Fibroblast of gingiva (primary cell): ENCODE measurements at regions not wholly inside any gene's neighbourhood (a gene's known extent, or its start where the extent isn't known, plus 50 kb on each side); places are given as distances from the start of the nearest gene placed in this dataset.

Experiments used
- DNase-seq: peaks from one replicate; pipeline ENCODE4 v3.0.0-alpha.2; 2011; ENCODE audit warnings: low read depth

- DNase-seq, result no peak
These were observed 110.1 kb upstream of the DPYD start for GRCh38 chr1:98030976-98031375.

- DNase-seq, result no peak
These were observed 109.6 kb upstream of the DPYD start for GRCh38 chr1:98030483-98030882.

GRCh38 chr1:98028800-98029199 lies 108.0 kb upstream of the DPYD start:
- DNase-seq, result no peak

- no peak for DNase-seq
These were observed 106.4 kb upstream of the DPYD start for GRCh38 chr1:98027103-98027705.

GRCh38 chr1:98025858-98026257 lies 105.0 kb upstream of the DPYD start:
- DNase-seq, result no peak

GRCh38 chr1:98021126-98021525 lies 100.3 kb upstream of the DPYD start:
- DNase-seq, result no peak

- no peak for DNase-seq
These were observed 98.9 kb upstream of the DPYD start for GRCh38 chr1:98019747-98020146.

GRCh38 chr1:98018074-98018473 lies 97.2 kb upstream of the DPYD start:
- DNase-seq, result no peak

- DNase-seq, result no peak
These were observed 96.3 kb upstream of the DPYD start for GRCh38 chr1:98017184-98017583.

- no peak for DNase-seq
These were observed 87.5 kb upstream of the DPYD start for GRCh38 chr1:98008373-98008772.

- DNase-seq, result no peak
These were observed 84.6 kb upstream of the DPYD start for GRCh38 chr1:98005326-98006010.

GRCh38 chr1:98003442-98003841 lies 82.6 kb upstream of the DPYD start:
- no peak for DNase-seq

GRCh38 chr1:98002288-98002687 lies 81.5 kb upstream of the DPYD start:
- no peak for DNase-seq

GRCh38 chr1:98001764-98002163 lies 80.9 kb upstream of the DPYD start:
- DNase-seq, result peak; percentile 50

GRCh38 chr1:97999320-97999719 lies 78.5 kb upstream of the DPYD start:
- peak; percentile 31 for DNase-seq

- no peak for DNase-seq
These were observed 76.0 kb upstream of the DPYD start for GRCh38 chr1:97996880-97997279.

- peak; percentile 28 for DNase-seq
These were observed 68.4 kb upstream of the DPYD start for GRCh38 chr1:97989094-97989680.

GRCh38 chr1:97986041-97987005 lies 65.5 kb upstream of the DPYD start:
- no peak for DNase-seq

GRCh38 chr1:97983126-97983525 lies 62.3 kb upstream of the DPYD start:
- DNase-seq, result no peak

- no peak for DNase-seq
These were observed 59.7 kb upstream of the DPYD start for GRCh38 chr1:97980530-97980929.

- no peak for DNase-seq
These were observed 56.0 kb upstream of the DPYD start for GRCh38 chr1:97976801-97977200.
